NCI-H2029 (cell line): ENCODE measurements at regions not wholly inside any gene's neighbourhood (a gene's known extent, or its start where the extent isn't known, plus 50 kb on each side); places are given as distances from the start of the nearest gene placed in this dataset.
"Not testable (repeated sequence)": the region's sequence is repeated elsewhere in the genome, so short reads cannot be mapped to it uniquely, and the experiment has no call there.

Source experiments
- DNase-seq: peaks from one replicate; lab custom pipeline; 2025; lab: John Stamatoyannopoulos, UW

DNA sequence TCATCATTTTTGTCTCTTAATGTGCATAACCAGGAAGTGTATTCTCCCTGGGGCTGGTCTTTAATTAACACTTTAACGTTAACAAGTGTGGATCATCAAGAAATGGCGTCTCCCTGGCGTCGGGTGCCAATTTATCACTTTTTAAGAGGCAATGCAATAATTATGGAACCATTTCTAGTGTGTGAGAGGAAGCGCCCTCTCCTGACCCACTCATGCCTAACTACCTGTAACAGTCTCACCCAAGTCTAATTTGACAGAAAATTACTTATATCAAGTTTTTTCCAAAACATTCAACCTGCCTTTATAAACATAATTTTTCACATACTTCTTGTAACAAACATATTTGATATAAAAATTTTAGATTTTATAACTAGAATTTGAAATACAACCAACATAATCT lies 905.3 kb upstream of the MDGA2 start:
- no peak for DNase-seq

- DNase-seq = no peak
Measured at GRCh38 chr14:48575772-48576171, 900.4 kb upstream of the MDGA2 start.

GRCh38 chr14:48568688-48569087 lies 893.3 kb upstream of the MDGA2 start:
- no peak for DNase-seq

GRCh38 chr14:48568252-48568651 lies 892.8 kb upstream of the MDGA2 start:
- DNase-seq = no peak

DNA sequence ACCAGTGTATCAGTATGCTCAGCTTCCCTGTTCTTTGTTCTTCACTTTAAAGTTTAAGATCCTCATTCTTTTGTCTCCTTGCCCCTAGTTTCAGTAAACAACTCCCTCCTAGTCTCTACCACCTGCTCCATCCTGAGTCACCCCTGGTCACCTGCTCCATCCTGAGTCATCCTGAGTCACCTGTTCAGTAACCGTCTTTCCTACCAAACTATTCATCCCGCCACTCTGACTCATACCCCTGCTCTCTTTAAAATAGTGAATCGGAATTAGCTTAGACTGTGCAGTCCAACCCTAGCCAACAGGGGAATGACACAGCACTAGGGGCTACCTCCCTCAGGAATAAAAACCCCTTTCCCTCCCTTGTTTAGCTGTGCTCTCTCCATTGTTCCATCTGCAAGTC lies 888.1 kb upstream of the MDGA2 start:
- no peak for DNase-seq

DNA sequence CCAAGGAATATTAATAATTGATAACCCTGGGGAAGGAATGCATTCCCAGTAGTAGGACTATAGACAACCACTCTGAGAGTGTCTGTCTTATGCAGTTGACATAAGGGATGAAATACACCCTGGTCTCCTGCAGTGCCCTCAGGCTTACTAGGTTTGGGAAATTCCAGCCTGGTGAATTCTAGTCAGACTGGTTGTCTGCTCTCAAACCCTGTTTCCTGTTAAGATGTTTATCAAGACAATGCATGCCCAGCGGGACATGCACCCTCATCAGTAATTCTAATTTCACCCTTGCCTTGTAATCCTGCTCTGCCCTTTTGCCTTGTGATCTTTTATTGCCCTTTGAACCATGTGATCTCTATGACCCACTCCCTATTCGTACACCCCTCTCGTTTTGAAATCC lies 886.0 kb upstream of the MDGA2 start:
- not testable (repeated sequence) for DNase-seq

DNA sequence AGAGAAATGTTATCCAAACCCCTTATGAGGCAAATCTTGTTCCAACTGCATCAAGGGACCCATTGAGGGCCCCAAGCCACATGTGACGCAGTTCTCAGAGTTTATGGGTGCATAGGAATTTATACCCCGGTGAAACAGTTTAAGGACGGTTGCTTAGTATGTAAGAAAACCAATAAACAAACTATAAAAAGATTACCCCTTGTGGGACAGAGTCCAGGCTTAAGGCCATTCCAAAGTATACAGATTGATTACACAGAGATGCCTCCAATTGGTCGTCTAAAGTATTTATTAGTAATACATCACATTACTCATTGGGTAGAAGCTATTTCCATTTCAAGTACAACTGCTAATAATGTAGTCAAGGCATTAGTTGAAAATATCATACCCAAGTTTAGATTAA lies 885.0 kb upstream of the MDGA2 start:
- no peak for DNase-seq

GRCh38 chr14:48553443-48553842 lies 878.0 kb upstream of the MDGA2 start:
- DNase-seq = no peak

DNA sequence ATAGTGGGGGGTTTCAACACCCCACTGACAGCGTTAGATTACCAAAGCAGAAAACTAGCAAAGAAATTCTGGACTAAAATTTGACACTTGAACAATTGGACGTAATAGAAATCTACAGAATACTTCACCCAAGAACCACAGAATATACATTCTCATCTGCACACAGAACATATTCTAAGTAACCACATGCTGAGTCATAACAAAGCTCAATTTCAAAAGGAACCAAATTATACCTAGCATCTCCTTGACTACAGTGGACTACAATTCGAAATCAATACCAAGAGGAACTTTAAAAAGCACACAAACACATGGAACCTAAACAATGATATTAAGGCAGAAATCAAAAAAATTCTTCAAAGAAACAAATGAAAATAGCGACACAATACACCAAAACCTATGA lies 871.6 kb upstream of the MDGA2 start:
- no peak for DNase-seq

DNA sequence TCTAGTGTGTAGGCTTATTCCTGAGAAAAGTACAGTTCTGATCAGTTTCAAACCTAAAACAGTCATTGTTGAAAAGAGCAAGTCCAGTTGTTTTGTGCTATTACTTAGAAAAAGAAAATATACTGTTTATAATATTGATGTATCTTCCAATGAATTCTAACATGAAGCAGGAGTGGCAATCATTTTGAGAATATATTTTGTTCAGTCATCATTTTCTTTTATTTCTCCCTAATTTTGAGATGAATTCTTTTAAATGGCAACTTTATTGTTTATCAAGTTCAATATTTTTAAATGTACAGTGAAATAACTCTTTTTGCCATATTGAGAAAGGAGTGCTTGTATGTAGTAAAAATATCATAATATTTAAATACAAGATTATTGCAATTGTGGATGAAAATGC lies 862.2 kb upstream of the MDGA2 start:
- DNase-seq = no peak

DNA sequence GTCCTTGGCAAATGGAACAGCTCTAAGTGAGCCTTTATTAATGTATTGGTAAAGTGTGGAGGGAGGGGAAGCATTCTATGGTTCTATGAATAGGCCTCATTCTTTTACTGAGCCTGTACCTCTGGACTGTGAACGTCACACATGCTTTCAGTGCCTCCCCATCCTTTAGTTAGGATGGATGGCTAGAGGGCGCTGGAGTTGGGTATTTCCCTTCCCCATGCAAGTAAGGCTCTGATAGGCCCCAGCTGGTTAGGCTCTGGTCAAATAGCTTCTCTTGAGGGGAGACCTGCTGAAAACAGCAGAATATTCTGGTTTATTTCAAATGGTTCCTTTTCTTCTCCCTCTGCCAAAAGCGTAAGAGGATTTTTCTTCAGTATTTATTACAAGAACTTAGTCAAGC lies 860.9 kb upstream of the MDGA2 start:
- no peak for DNase-seq

DNA sequence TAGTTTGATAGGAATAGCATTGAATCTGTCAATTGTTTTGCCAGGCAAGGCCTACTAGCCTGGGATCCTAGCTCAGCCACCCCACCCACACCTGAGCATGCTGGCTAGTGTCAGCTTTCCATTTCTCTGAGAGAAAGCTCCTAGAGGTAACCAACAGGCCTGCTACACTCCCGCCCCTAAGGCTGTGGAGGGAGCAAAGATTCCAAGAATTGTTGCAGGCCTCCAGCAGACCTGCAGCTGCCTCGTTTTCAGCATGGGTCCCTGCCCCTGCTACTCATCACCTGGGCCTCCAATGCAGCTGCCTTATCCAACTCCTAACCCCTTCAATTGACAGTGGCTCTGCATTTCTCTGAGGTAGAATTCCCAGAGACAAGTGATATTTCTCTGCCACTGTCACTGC lies 852.4 kb upstream of the MDGA2 start:
- no peak for DNase-seq

GRCh38 chr14:48526307-48526706 lies 850.9 kb upstream of the MDGA2 start:
- no peak for DNase-seq

GRCh38 chr14:48504921-48505320 lies 829.5 kb upstream of the MDGA2 start:
- DNase-seq = no peak

- DNase-seq = no peak
Measured at GRCh38 chr14:48490756-48491155, 815.4 kb upstream of the MDGA2 start.

- DNase-seq = no peak
Measured at GRCh38 chr14:48473944-48474343, 798.5 kb upstream of the MDGA2 start.

DNA sequence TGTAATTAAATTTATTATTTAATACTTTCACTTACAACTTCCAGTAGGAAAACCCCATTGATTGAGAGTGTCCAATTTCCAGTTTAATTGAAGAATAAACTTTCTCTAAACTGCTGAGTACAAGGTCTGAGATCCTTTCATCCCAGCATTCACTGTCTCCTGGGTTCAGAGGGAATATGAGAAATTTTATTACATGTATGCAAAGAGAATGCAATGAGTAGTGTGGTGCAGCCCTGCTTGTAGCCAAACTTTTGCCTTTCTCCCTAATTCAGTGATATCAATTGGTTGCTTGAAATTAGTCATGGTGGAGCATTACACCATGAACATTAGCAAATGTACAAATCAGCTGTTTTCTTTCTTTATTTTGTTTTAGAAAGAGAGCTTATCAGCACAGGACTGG lies 780.6 kb upstream of the MDGA2 start:
- DNase-seq = no peak

GRCh38 chr14:48454887-48455286 lies 779.5 kb upstream of the MDGA2 start:
- no peak for DNase-seq

- DNase-seq = no peak
Measured at GRCh38 chr14:48452437-48452995, 777.1 kb upstream of the MDGA2 start.

- DNase-seq = no peak
Measured at GRCh38 chr14:48435221-48435620, 759.8 kb upstream of the MDGA2 start.

DNA sequence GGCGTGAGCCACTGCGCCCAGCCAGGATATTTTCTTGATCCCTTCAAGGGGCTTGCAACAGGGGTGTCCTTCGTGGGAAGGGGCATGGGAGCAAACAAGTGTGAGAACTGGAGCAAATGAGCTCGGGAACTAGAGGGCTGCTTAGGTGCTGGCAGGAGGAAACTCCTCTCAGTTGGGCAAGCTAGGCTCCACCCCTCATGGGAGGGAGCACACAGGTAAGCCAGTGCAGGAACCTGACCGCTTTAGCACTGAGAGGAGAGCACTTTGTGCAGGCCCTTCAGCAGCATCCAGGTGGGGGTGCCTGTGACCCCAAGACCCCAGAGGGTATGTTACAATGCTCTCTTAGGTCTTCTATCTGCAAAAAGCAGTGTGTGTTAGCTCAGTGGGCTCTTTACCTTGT lies 755.4 kb upstream of the MDGA2 start:
- DNase-seq = no peak

- DNase-seq = no peak
Measured at GRCh38 chr14:48429512-48429911, 754.1 kb upstream of the MDGA2 start.

- DNase-seq = no peak
Measured at GRCh38 chr14:48417715-48418500, 742.5 kb upstream of the MDGA2 start.

DNA sequence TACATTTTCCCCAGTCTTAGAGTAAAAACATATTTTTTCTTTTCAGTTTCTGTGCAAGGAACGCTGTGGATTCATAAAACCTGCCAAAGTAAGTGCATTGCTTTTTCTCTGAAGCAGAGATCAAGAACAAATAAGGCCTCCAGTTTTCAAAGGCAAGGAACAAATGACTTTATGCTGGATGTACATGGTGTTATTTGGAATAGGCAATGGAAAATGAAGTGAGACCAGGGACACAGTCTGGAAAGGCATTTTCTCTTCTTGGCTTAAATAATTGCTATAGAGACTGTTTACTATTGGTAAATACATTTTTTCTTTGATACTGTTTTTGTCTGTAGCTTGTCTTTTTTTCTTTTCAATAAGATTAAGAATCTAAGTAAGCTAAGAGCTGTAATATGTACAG lies 725.9 kb upstream of the MDGA2 start:
- no peak for DNase-seq
